Stimulated activated naive CD4-positive, alpha-beta T cell (primary cell): ENCODE measurements at regions not wholly inside any gene's neighbourhood (a gene's known extent, or its start where the extent isn't known, plus 50 kb on each side); places are given as distances from the start of the nearest gene placed in this dataset.
"Not testable (repeated sequence)": the region's sequence is repeated elsewhere in the genome, so short reads cannot be mapped to it uniquely, and the experiment has no call there.

Source experiments
- DNase-seq, 6 experiments: peaks; one replicate each; lab custom pipeline; 2025; lab: John Stamatoyannopoulos, UW

DNA sequence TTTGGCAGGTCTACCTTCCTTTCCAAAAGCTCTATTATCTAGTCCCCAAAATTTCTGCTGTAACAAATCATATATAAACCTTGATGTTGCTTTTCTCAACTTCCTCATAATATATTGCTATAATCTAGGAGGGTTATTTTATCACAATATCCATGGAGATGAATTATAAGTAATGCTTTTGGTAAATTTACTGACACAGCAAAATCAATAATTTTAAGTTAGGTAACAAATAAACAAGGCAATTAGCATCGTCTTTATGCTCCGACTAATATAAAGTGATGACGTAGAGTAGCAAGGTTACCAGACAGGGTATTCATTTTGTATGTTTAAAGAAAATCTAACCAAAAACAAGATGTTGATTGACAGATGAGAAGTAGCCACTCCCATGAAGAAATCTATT is 132.3 kb upstream of the ST8SIA4 start:
- DNase-seq: no peak

GRCh38 chr5:101024299-101024698 is 121.2 kb upstream of the ST8SIA4 start:
- no peak for DNase-seq

DNA sequence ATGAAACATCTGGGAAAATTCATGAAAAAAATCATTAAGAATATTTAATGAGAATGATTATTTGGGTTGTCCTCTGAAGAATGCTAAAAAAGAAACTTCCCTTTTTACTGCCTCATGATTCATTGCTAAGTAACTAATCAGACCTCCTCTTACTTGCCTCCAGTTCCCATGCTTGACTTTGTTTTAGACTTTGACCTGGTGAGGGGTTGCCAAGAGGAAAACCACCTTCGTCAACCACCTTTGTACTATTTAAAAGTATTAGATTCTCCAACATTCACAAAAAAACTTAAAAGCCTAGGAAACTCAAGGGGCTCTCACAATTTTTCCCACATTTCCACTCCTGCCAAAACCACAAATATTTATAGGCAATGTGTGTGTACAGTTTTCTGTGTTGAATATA is 115.2 kb upstream of the ST8SIA4 start:
- DNase-seq: no peak

DNA sequence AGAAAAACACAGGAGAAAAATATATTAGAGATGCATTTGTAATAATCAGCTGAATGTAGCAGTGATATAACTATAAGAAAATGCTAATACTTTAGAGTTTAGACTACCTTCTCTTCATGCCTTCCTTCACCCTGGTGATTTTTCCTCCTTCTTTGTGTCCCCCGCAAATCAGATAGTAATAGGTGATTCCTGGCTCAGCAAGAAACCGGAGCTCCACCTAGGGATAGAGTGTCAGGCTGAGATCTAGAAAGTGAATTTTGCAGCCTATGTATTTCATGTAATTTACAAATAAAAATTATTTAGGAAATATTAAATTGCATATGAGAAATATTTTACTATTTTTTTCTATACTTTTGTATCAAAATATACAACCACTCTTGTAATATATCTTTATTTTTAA is 109.8 kb upstream of the ST8SIA4 start:
- DNase-seq: no peak

- DNase-seq: no peak
Observed at GRCh38 chr5:101009758-101010519, 106.9 kb upstream of the ST8SIA4 start.

- no peak for DNase-seq
Observed at GRCh38 chr5:100992354-100992753, 89.3 kb upstream of the ST8SIA4 start.

- not testable (repeated sequence) for DNase-seq
Observed at GRCh38 chr5:100983601-100984000, 80.5 kb upstream of the ST8SIA4 start.

- DNase-seq: no peak
Observed at GRCh38 chr5:100974082-100974481, 71.0 kb upstream of the ST8SIA4 start.

- DNase-seq: no peak
Observed at GRCh38 chr5:100970646-100971255, 67.7 kb upstream of the ST8SIA4 start.

- DNase-seq: no peak
Observed at GRCh38 chr5:100965291-100965690, 62.2 kb upstream of the ST8SIA4 start.
